HepG2 (cell line): ENCODE measurements at regions not wholly inside any gene's neighbourhood (a gene's known extent, or its start where the extent isn't known, plus 50 kb on each side); places are given as distances from the start of the nearest gene placed in this dataset.

Experiments used
- ATAC-seq: fragments of 200-7000 bp; cut with Tn5 transposase; 3 replicates; pipeline ENCODE4 v1.9.1; 2020; ENCODE audit warnings: mild to moderate bottlenecking, moderate library complexity
- BruUV-seq: library from RNA; stranded (reverse); fragments of 400-500 nt; replicated peaks from 2 replicates; lab custom pipeline; 2021; lab: Mats Ljungman, UMichigan
- CTCF ChIA-PET: fragments of 300-600 bp; formaldehyde crosslinking; extraction: SDS; loops from one replicate; lab custom pipeline; 2021; ENCODE audit warnings: low total read pairs, inconsistent platforms, low intra/inter-chr PET ratio; lab: Yijun Ruan, JAX
- POLR2A ChIA-PET: fragments of 350-600 bp; sonication (Branson Sonifier 250); formaldehyde crosslinking; loops from one replicate; lab custom pipeline; 2020; ENCODE audit warnings: antibody characterized with exemption, inconsistent platforms; lab: Yijun Ruan, JAX
- DNase-seq: peaks from one replicate; pipeline ENCODE4 v3.0.0-alpha.2; 2015; ENCODE audit warnings: low spot score
- FAIRE-seq: peaks from 3 replicates; lab custom pipeline; 2011; peaks lifted over from hg19 to GRCh38; lab: Jason Lieb, UNC
- H2AFZ ChIP-seq: one replicate; pipeline ENCODE4 v1.6.1; 2011; ENCODE audit warnings: low read length, inconsistent platforms
- H3K27ac ChIP-seq: fragments of 300-600 bp; 3 replicates; pipeline ENCODE4 v1.8.0; 2011; ENCODE audit warnings: mixed run types, mild to moderate bottlenecking, mixed read lengths, low read length, inconsistent platforms; ENCODE audit not compliant: insufficient read depth; ENCODE audit errors: extremely low read length
- H3K27me3 ChIP-seq, 2 experiments: fragments of 200-600 bp in 1 of 2; 2 replicates in 1 of 2; 3 replicates in 1 of 2; pipeline versions ENCODE4 v1.6.0 to v1.8.0; 2011; ENCODE audit warnings: low read length in 2 of 2, mild to moderate bottlenecking in 2 of 2, moderate library complexity in 2 of 2, inconsistent platforms in 1 of 2; ENCODE audit not compliant: insufficient read depth in 2 of 2, control insufficient read depth in 1 of 2
- H3K36me3 ChIP-seq, 2 experiments: fragments of 200-600 bp in 1 of 2; replicated peaks in 1 of 2; 2 replicates in 1 of 2; 3 replicates in 1 of 2; pipeline versions ENCODE4 v1.5.1 to v1.8.0; 2011; ENCODE audit warnings: low read length in 2 of 2, inconsistent platforms in 1 of 2; ENCODE audit not compliant: insufficient read depth in 2 of 2, control insufficient read depth in 1 of 2
- H3K4me1 ChIP-seq: 2 replicates; pipeline ENCODE4 v1.5.1; 2012; ENCODE audit warnings: low read length, inconsistent platforms; ENCODE audit not compliant: insufficient read depth
- H3K4me2 ChIP-seq: 2 replicates; pipeline ENCODE4 v1.6.0; 2011; ENCODE audit warnings: low read depth, low read length, inconsistent platforms
- H3K4me3 ChIP-seq, 3 experiments: fragments of 200-600 bp in 1 of 3; sonication (generic), shearing (Covaris generic) in 1 of 3; replicated peaks in 1 of 3; 2 replicates each; pipeline ENCODE4 v1.5.1; 2011 to 2016; ENCODE audit warnings: low read length in 3 of 3, inconsistent platforms in 2 of 3, low read depth in 2 of 3, mild to moderate bottlenecking in 2 of 3, control low read depth in 1 of 3, mixed read lengths in 1 of 3; ENCODE audit not compliant: insufficient read depth in 1 of 3
- H3K79me2 ChIP-seq: one replicate; pipeline ENCODE4 v1.6.1; 2011; ENCODE audit warnings: low read length, inconsistent platforms; ENCODE audit not compliant: insufficient read depth
- H3K9ac ChIP-seq: 2 replicates; pipeline ENCODE4 v1.6.0; 2011; ENCODE audit warnings: mild to moderate bottlenecking, low read depth, low read length, inconsistent platforms; ENCODE audit not compliant: insufficient read depth
- H3K9me3 ChIP-seq: 2 replicates; pipeline ENCODE4 v1.5.1; 2012; ENCODE audit warnings: mild to moderate bottlenecking, low read length
- H4K20me1 ChIP-seq: 2 replicates; pipeline ENCODE4 v1.6.0; 2011; ENCODE audit warnings: inconsistent platforms, mild to moderate bottlenecking, low read length, moderate library complexity; ENCODE audit not compliant: insufficient read depth
- NFIC ChIP-seq: IDR thresholded peaks from 2 replicates; pipeline ENCODE4 v1.6.1; 2012; ENCODE audit warnings: mild to moderate bottlenecking, low read length, inconsistent platforms
- SALL1 ChIP-seq: sonication (generic); formaldehyde crosslinking; IDR thresholded peaks from 2 replicates; pipeline ENCODE4 v1.8.0; 2022; ENCODE audit warnings: mild to moderate bottlenecking, missing genetic modification reagents
- ZNF33A ChIP-seq: sonication (generic); formaldehyde crosslinking; IDR thresholded peaks from 2 replicates; pipeline ENCODE4 v1.5.1; 2020; ENCODE audit warnings: missing genetic modification reagents, mild to moderate bottlenecking, moderate library complexity, borderline replicate concordance
- WGBS: methylation state at CpG from one replicate; pipeline ENCODE4 v1.1.6; 2017; ENCODE audit warnings: low lambda C conversion rate; 5-methylcytosine and 5-hydroxymethylcytosine counted together
- in situ Hi-C: cut with HindIII; loops from 2 replicates; pipeline ENCODE4 v1.10.0; 2017; ENCODE audit warnings: low pct_unique_long_range_greater_than_20kb; ENCODE audit not compliant: extremely low pct_ligation_motif_present
- intact Hi-C: fragments of 100-400 bp; cut with micrococcal nuclease; formaldehyde crosslinking; loops from one replicate; pipeline ENCODE4 v1.10.0; 2022; ENCODE audit not compliant: unreplicated experiment
- TF ChIP-seq, protein P1 (sequence below): fragments of 450-650 bp; IDR thresholded peaks from 2 replicates; pipeline ENCODE4 v1.6.1; 2017; ENCODE audit warnings: mild to moderate bottlenecking
- TF ChIP-seq, protein P2 (sequence below): sonication (generic); formaldehyde crosslinking; IDR thresholded peaks from 2 replicates; pipeline ENCODE4 v1.4.0; 2020; ENCODE audit warnings: mild to moderate bottlenecking, missing genetic modification reagents
- TF ChIP-seq, protein P3 (sequence below): sonication (generic); formaldehyde crosslinking; IDR thresholded peaks from 2 replicates; pipeline ENCODE4 v1.4.0; 2020; ENCODE audit warnings: missing genetic modification reagents

DNA sequence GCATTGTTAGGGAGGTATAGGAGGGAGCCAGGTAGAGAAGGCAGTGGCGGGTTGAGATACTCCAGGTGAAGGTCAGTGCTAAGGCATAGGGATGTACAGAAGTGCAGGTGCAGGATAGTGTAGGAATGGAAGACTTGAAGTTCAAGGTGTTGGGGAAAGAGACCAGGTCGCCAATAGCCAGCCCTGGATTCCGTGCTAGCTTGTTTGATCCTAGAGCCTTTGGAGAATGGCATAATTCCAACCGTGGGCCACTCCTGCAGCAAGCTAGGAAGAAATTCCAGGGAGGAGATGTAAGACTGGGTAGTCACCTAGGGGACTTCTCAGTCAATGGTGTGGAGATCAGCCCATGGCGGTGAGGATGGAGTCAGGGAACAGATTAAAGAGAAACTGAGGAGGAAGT, 272.7 kb downstream of the RPS24 start (continued):
- TF ChIP-seq, protein P1, sequence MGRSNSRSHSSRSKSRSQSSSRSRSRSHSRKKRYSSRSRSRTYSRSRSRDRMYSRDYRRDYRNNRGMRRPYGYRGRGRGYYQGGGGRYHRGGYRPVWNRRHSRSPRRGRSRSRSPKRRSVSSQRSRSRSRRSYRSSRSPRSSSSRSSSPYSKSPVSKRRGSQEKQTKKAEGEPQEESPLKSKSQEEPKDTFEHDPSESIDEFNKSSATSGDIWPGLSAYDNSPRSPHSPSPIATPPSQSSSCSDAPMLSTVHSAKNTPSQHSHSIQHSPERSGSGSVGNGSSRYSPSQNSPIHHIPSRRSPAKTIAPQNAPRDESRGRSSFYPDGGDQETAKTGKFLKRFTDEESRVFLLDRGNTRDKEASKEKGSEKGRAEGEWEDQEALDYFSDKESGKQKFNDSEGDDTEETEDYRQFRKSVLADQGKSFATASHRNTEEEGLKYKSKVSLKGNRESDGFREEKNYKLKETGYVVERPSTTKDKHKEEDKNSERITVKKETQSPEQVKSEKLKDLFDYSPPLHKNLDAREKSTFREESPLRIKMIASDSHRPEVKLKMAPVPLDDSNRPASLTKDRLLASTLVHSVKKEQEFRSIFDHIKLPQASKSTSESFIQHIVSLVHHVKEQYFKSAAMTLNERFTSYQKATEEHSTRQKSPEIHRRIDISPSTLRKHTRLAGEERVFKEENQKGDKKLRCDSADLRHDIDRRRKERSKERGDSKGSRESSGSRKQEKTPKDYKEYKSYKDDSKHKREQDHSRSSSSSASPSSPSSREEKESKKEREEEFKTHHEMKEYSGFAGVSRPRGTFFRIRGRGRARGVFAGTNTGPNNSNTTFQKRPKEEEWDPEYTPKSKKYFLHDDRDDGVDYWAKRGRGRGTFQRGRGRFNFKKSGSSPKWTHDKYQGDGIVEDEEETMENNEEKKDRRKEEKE, result no peak
- no peak for TF ChIP-seq NFIC
- TF ChIP-seq, protein P2, sequence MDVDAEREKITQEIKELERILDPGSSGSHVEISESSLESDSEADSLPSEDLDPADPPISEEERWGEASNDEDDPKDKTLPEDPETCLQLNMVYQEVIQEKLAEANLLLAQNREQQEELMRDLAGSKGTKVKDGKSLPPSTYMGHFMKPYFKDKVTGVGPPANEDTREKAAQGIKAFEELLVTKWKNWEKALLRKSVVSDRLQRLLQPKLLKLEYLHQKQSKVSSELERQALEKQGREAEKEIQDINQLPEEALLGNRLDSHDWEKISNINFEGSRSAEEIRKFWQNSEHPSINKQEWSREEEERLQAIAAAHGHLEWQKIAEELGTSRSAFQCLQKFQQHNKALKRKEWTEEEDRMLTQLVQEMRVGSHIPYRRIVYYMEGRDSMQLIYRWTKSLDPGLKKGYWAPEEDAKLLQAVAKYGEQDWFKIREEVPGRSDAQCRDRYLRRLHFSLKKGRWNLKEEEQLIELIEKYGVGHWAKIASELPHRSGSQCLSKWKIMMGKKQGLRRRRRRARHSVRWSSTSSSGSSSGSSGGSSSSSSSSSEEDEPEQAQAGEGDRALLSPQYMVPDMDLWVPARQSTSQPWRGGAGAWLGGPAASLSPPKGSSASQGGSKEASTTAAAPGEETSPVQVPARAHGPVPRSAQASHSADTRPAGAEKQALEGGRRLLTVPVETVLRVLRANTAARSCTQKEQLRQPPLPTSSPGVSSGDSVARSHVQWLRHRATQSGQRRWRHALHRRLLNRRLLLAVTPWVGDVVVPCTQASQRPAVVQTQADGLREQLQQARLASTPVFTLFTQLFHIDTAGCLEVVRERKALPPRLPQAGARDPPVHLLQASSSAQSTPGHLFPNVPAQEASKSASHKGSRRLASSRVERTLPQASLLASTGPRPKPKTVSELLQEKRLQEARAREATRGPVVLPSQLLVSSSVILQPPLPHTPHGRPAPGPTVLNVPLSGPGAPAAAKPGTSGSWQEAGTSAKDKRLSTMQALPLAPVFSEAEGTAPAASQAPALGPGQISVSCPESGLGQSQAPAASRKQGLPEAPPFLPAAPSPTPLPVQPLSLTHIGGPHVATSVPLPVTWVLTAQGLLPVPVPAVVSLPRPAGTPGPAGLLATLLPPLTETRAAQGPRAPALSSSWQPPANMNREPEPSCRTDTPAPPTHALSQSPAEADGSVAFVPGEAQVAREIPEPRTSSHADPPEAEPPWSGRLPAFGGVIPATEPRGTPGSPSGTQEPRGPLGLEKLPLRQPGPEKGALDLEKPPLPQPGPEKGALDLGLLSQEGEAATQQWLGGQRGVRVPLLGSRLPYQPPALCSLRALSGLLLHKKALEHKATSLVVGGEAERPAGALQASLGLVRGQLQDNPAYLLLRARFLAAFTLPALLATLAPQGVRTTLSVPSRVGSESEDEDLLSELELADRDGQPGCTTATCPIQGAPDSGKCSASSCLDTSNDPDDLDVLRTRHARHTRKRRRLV (CRISPR knock-in tag), result no peak
- TF ChIP-seq SALL1 (CRISPR knock-in tag), result no peak

DNA sequence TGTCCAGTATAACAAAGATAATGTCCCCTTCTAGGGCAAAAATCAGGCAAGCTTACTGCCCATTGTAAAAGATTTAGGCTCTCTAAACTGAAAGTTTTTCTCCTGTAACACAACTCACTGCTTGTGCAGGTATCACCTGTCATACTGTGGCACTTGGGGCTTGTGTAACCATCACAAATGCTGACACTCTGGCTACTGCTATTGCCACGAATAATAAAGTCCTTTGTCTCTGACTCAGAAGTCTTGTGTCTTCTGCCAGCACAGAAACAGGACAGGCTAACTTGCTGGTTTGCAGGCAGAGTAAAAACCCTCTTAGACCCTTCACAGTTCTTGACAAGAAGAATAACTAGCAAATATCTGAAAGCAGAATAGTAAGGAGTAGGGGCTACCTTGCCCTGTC, 273.9 kb downstream of the RPS24 start:
- no TSS peak for BruUV-seq
- Histone ChIP-seq H4K20me1 (no peaks in the 10 kb centered on the region), H3K27me3 (no peaks in the 10 kb centered on the region; a peak in 3 of 5 replicates)

More for the DNA sequence above, 273.9 kb downstream of the RPS24 start:
- POLR2A ChIA-PET, result no interaction called here
- H3K27ac ChIP-seq, result no peak overlapping the region
- peaks cover 8% of the 10 kb centered on the region for H3K4me1 ChIP-seq
- WGBS, result 0% methylated on average over 1 of the region's 1 CpG
- no peak overlapping the region for H2AFZ ChIP-seq
- no peak for DNase-seq
- TF ChIP-seq ZNF33A, result no peak
- TF ChIP-seq, protein P3, sequence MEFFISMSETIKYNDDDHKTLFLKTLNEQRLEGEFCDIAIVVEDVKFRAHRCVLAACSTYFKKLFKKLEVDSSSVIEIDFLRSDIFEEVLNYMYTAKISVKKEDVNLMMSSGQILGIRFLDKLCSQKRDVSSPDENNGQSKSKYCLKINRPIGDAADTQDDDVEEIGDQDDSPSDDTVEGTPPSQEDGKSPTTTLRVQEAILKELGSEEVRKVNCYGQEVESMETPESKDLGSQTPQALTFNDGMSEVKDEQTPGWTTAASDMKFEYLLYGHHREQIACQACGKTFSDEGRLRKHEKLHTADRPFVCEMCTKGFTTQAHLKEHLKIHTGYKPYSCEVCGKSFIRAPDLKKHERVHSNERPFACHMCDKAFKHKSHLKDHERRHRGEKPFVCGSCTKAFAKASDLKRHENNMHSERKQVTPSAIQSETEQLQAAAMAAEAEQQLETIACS (CRISPR knock-in tag), result no peak
- TF ChIP-seq, all 625 proteins: peak for 0
- H3K9ac ChIP-seq, result no peak overlapping the region
- intact Hi-C loops (loop anchor here (10.0 kb wide), 2 partner anchors 263 to 277 kb away; no protein-coding TSS in a partner anchor), in situ Hi-C loops (no loop called here)
- ATAC-seq (no peak), FAIRE-seq (no peak)
- H3K36me3 ChIP-seq, result no peaks in the 10 kb centered on the region
- CTCF ChIA-PET, result no interaction called here
- H3K4me3 ChIP-seq, result no peak overlapping the region
- no peak overlapping the region for H3K4me2 ChIP-seq
- H3K9me3 ChIP-seq, result no peaks in the 10 kb centered on the region
- no peaks in the 10 kb centered on the region for H3K79me2 ChIP-seq
